AG09319 (cell line): ENCODE measurements at regions not wholly inside any gene's neighbourhood (a gene's known extent, or its start where the extent isn't known, plus 50 kb on each side); places are given as distances from the start of the nearest gene placed in this dataset.

Experiments used
- DNase-seq: peaks from one replicate; pipeline ENCODE4 v3.0.0-alpha.2; 2010; ENCODE audit warnings: low read depth; ENCODE audit errors: extremely low read depth
- CTCF ChIP-seq: IDR thresholded peaks from 2 replicates; pipeline ENCODE4 v1.5.1; 2011; ENCODE audit warnings: low read depth, mild to moderate bottlenecking, inconsistent platforms, low read length, moderate library complexity

- DNase-seq = no peak
- no peak for TF ChIP-seq CTCF
These were observed 173.5 kb downstream of the ZNF608 start for GRCh38 chr5:124572971-124573370.

GRCh38 chr5:124570285-124571035 is 176.0 kb downstream of the ZNF608 start:
- no peak for TF ChIP-seq CTCF

GRCh38 chr5:124566875-124567450 is 179.5 kb downstream of the ZNF608 start:
- DNase-seq = no peak

More at GRCh38 chr5:124570285-124571035, 176.0 kb downstream of the ZNF608 start:
- no peak for DNase-seq

DNA sequence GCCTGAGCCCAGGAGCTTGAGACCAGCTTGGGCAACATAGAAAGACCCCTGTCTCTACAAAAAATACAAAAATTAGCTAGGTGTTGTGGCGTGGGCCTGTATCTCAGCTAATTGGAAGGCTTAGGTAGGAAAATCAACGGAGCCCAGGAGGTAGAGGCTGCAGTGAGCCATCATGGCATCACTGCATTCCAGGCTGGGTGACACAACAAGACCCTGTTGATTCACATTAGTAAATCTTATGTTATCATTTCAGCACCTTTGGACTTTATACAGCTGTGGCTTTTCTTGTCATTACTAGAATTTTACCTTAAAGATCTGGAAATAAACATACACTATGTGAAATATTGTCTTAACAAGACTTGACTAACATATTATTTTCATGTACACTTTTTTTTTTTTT is 185.0 kb downstream of the ZNF608 start:
- TF ChIP-seq CTCF = no peak

More at GRCh38 chr5:124566875-124567450, 179.5 kb downstream of the ZNF608 start:
- no peak for TF ChIP-seq CTCF

GRCh38 chr5:124560370-124560769 is 186.1 kb downstream of the ZNF608 start:
- no peak for DNase-seq
- TF ChIP-seq CTCF = no peak

More for the DNA sequence above, 185.0 kb downstream of the ZNF608 start:
- no peak for DNase-seq

DNA sequence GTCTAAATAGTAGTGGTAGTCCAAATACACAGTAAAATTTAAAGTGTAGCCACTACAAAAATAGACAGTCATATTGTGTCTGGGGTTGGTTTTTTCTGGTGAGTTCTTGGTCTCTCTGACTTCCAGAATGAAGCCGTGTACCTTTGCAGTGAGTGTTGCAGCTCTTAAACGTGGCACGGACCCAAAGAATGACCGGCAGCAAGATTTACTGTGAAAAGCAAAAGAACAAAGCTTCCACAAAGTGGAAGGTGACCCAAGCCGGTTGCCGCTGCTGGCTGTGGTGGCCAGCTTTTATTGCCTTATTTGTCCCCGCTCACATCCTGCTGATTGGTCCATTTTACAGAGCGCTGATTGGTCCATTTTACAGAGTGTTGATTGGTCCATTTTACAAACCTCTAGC is 188.7 kb downstream of the ZNF608 start:
- TF ChIP-seq CTCF = no peak
- DNase-seq = no peak

DNA sequence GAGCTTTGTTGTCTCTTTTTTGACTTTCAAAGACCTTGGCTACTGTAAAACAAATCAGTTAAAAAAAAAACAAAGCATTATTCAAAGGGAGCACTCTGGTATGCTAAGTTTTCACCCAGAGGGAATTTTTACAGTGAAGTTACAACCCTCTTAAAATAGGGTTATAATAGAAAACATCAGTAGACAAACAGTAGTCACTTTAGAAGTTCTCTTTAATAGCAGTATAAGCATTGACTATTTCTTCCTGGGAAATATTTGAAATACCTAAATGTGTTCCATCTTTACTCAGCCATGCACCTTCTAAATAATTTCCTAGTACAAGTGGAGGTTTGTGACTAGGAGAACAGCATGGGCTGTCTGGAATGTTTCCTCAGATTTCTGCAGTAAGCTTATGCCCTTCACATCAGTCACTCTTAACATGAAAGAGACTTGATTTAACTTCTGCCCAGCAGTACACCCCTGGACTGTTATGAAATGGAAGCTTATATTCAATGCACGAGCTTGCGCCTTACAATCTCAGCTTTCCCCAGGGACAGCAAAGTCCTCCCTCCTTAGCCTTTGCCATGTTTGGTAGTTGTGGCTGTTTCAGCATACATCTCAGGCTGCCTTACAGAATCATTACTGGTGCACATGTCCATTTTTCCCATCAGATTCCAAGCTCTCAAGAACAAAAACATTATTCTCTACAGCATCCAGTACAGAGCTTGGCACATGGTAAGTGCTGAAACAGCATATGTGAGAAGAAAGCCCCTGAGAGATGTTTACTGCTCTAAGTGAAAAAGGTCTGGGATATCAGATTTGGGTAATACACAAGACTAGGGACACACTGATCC is 191.5 kb downstream of the ZNF608 start:
- TF ChIP-seq CTCF = no peak
- no peak for DNase-seq
